Mesendoderm (in vitro differentiated cells): ENCODE measurements at regions not wholly inside any gene's neighbourhood (a gene's known extent, or its start where the extent isn't known, plus 50 kb on each side); places are given as distances from the start of the nearest gene placed in this dataset.

Experiments used
- DNase-seq: peaks from one replicate; pipeline ENCODE4 v3.0.0; 2013
- H2AK5ac ChIP-seq: 2 replicates; pipeline ENCODE4 v1.6.1; 2013; ENCODE audit warnings: low read length, inconsistent platforms
- H2BK120ac ChIP-seq: 2 replicates; pipeline ENCODE4 v1.6.1; 2013; ENCODE audit warnings: low read depth, mild to moderate bottlenecking, low read length, moderate library complexity, mixed read lengths
- H2BK15ac ChIP-seq: replicated peaks from 2 replicates; pipeline ENCODE4 v1.6.1; 2013; ENCODE audit warnings: low read depth, mild to moderate bottlenecking, moderate library complexity
- H2BK5ac ChIP-seq: 2 replicates; pipeline ENCODE4 v1.6.1; 2013; ENCODE audit warnings: low read length, inconsistent platforms
- H3K18ac ChIP-seq: 2 replicates; pipeline ENCODE4 v1.6.1; 2013; ENCODE audit warnings: mild to moderate bottlenecking, low read length, mixed read lengths
- H3K23ac ChIP-seq: one replicate; pipeline ENCODE4 v1.6.1; 2013; ENCODE audit warnings: low read length
- H3K27ac ChIP-seq: 2 replicates; pipeline ENCODE4 v1.5.1; 2013; ENCODE audit warnings: low read depth, mild to moderate bottlenecking, inconsistent platforms, low read length, moderate library complexity
- H3K27me3 ChIP-seq: 2 replicates; pipeline ENCODE4 v1.6.1; 2013; ENCODE audit warnings: low read length, control low read depth, mild to moderate bottlenecking, inconsistent platforms; ENCODE audit not compliant: insufficient read depth, poor library complexity
- H3K36me3 ChIP-seq: 2 replicates; pipeline ENCODE4 v1.6.1; 2013; ENCODE audit warnings: low read length, inconsistent platforms; ENCODE audit not compliant: control insufficient read depth, insufficient read depth
- H3K4ac ChIP-seq: one replicate; pipeline ENCODE4 v1.6.1; 2013; ENCODE audit warnings: low read depth, mild to moderate bottlenecking, low read length, moderate library complexity
- H3K4me1 ChIP-seq: 2 replicates; pipeline ENCODE4 v1.6.1; 2013; ENCODE audit warnings: low read depth, low read length, inconsistent platforms; ENCODE audit not compliant: control insufficient read depth
- H3K4me2 ChIP-seq: 2 replicates; pipeline ENCODE4 v1.6.1; 2013; ENCODE audit warnings: low read length
- H3K4me3 ChIP-seq: 2 replicates; pipeline ENCODE4 v1.5.1; 2013; ENCODE audit warnings: mild to moderate bottlenecking, low read length
- H3K56ac ChIP-seq: one replicate; pipeline ENCODE4 v1.6.1; 2013; ENCODE audit warnings: low read length
- H3K79me1 ChIP-seq: 2 replicates; pipeline ENCODE4 v1.6.1; 2013; ENCODE audit warnings: low read length, inconsistent platforms
- H3K79me2 ChIP-seq: 2 replicates; pipeline ENCODE4 v1.6.1; 2013; ENCODE audit warnings: mild to moderate bottlenecking, low read length; ENCODE audit not compliant: control insufficient read depth, insufficient read depth
- H3K9ac ChIP-seq: 2 replicates; pipeline ENCODE4 v1.6.1; 2013; ENCODE audit warnings: low read length, inconsistent platforms
- H4K5ac ChIP-seq: one replicate; pipeline ENCODE4 v1.6.1; 2013; ENCODE audit warnings: low read length
- H4K8ac ChIP-seq: one replicate; pipeline ENCODE4 v1.6.1; 2013; ENCODE audit warnings: low read depth, mild to moderate bottlenecking, control low read depth, low read length, moderate library complexity
- WGBS: extraction: QIAGEN DNeasy Blood & Tissue Kit; methylation state at CpG from one replicate; pipeline ENCODE4 v1.1.7; 2013; ENCODE audit warnings: low lambda C conversion rate, missing lambda C conversion rate; ENCODE audit not compliant: insufficient coverage; ENCODE audit errors: extremely low coverage; 5-methylcytosine and 5-hydroxymethylcytosine counted together

- H3K79me2 ChIP-seq: no peaks in the 10 kb centered on the region
- no peaks in the 10 kb centered on the region for H3K27me3 ChIP-seq
- no peak overlapping the region for H3K23ac ChIP-seq
- WGBS: no CpG with 5 or more reads among the region's 5 CpGs
- no peak overlapping the region for H4K5ac ChIP-seq
- H3K18ac ChIP-seq: no peak overlapping the region
- H3K79me1 ChIP-seq: no peaks in the 10 kb centered on the region
- H4K8ac ChIP-seq: no peak overlapping the region
- no peak overlapping the region for H3K27ac ChIP-seq
- no peak overlapping the region for H3K56ac ChIP-seq
- no peaks in the 10 kb centered on the region for H3K36me3 ChIP-seq
- H3K4me3 ChIP-seq: no peak overlapping the region
- H2BK15ac ChIP-seq: no peak overlapping the region
- DNase-seq: no peak
- no peak overlapping the region for H3K4me2 ChIP-seq
- H3K4me1 ChIP-seq: no peaks in the 10 kb centered on the region
- no peak overlapping the region for H2BK5ac ChIP-seq
- no peak overlapping the region for H2AK5ac ChIP-seq
- H2BK120ac ChIP-seq: no peak overlapping the region
- H3K9ac ChIP-seq: no peak overlapping the region
- H3K4ac ChIP-seq: no peak overlapping the region
Observed at GRCh38 chr13:73505376-73505890, 446.6 kb downstream of the KLF5 start.

DNA sequence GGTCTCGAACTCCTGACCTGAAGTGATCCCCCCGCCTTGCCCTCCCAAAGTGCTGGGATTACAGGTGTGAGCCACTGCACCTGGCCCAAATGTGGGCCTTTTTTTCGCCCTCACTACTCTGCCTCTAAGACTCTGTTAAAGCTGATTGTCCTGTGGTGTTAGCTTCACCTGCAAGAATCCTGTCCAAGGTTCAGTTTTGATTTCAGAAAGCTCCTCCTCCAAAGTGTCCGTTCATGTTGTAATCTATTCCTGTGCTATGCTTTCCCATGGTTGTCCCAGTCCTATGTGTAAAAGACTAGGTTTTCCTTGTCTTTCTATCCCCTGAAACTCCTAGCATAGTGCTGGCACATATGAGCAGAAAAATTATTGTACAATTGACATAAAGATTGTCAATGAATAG lies 440.9 kb downstream of the KLF5 start:
- Histone ChIP-seq H4K8ac (no peak overlapping the region), H3K4me1 (no peaks in the 10 kb centered on the region), H2BK15ac (no peak overlapping the region), H2AK5ac (no peak overlapping the region), H3K27me3 (no peaks in the 10 kb centered on the region), H3K23ac (no peak overlapping the region), H3K4me3 (no peak overlapping the region), H3K79me2 (no peaks in the 10 kb centered on the region), H3K18ac (no peak overlapping the region), H2BK120ac (no peak overlapping the region), H3K36me3 (no peaks in the 10 kb centered on the region), H3K4ac (no peak overlapping the region), H2BK5ac (no peak overlapping the region), H3K79me1 (no peaks in the 10 kb centered on the region), H3K4me2 (no peak overlapping the region), H3K9ac (no peak overlapping the region), H4K5ac (no peak overlapping the region), H3K27ac (no peak overlapping the region), H3K56ac (no peak overlapping the region)
- WGBS: no CpG with 5 or more reads among the region's 4 CpGs
- no peak for DNase-seq

DNA sequence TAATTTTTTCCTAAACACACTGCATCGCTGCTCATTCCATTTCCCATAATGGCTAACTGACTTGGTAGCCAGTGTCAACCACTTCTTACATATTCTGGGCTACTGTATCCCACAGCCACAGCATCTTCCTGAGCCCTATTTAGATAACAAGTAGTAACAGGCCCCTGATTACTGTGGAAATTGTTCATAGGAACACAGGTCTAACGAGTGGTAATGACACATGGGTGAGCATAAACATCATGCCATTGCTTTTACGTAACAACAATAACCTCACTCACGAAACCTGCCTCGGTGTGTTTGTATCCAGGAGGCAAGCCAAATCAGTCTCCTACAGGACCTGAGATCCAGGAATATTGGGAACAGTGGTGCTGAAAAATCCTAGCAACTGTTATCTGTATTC lies 438.6 kb downstream of the KLF5 start:
- no peak for DNase-seq

GRCh38 chr13:73496711-73497110 lies 437.9 kb downstream of the KLF5 start:
- H4K5ac ChIP-seq: no peak overlapping the region
- no peak overlapping the region for H2BK15ac ChIP-seq
- DNase-seq: no peak
- H3K4me2 ChIP-seq: no peak overlapping the region
- no peak overlapping the region for H3K9ac ChIP-seq
- H3K23ac ChIP-seq: no peak overlapping the region
- H2AK5ac ChIP-seq: no peak overlapping the region
- no peaks in the 10 kb centered on the region for H3K4me1 ChIP-seq
- H3K79me2 ChIP-seq: no peaks in the 10 kb centered on the region
- no peak overlapping the region for H4K8ac ChIP-seq
- no peaks in the 10 kb centered on the region for H3K27me3 ChIP-seq
- H3K79me1 ChIP-seq: no peaks in the 10 kb centered on the region
- H3K4me3 ChIP-seq: no peak overlapping the region
- no peak overlapping the region for H3K4ac ChIP-seq
- WGBS: 100% methylated on average over 1 of the region's 3 CpGs
- H3K36me3 ChIP-seq: no peaks in the 10 kb centered on the region
- no peak overlapping the region for H2BK5ac ChIP-seq
- no peak overlapping the region for H2BK120ac ChIP-seq
- H3K27ac ChIP-seq: no peak overlapping the region
- H3K18ac ChIP-seq: no peak overlapping the region
- no peak overlapping the region for H3K56ac ChIP-seq

More for the DNA sequence above, 438.6 kb downstream of the KLF5 start:
- H2AK5ac ChIP-seq: no peak overlapping the region
- H3K4me2 ChIP-seq: no peak overlapping the region
- no peaks in the 10 kb centered on the region for H3K79me2 ChIP-seq
- H3K79me1 ChIP-seq: no peaks in the 10 kb centered on the region
- no peak overlapping the region for H3K18ac ChIP-seq
- no peak overlapping the region for H3K23ac ChIP-seq
- no peak overlapping the region for H2BK15ac ChIP-seq
- H2BK5ac ChIP-seq: no peak overlapping the region
- H3K4me1 ChIP-seq: no peaks in the 10 kb centered on the region
- no peak overlapping the region for H3K56ac ChIP-seq
- H3K27me3 ChIP-seq: no peaks in the 10 kb centered on the region
- H3K4ac ChIP-seq: no peak overlapping the region
- no peak overlapping the region for H2BK120ac ChIP-seq
- H4K8ac ChIP-seq: no peak overlapping the region
- H4K5ac ChIP-seq: no peak overlapping the region
- no peak overlapping the region for H3K4me3 ChIP-seq
- no peaks in the 10 kb centered on the region for H3K36me3 ChIP-seq
- no peak overlapping the region for H3K27ac ChIP-seq
- no CpG with 5 or more reads among the region's 5 CpGs for WGBS
- H3K9ac ChIP-seq: no peak overlapping the region

- Histone ChIP-seq H2AK5ac (no peak overlapping the region), H2BK5ac (no peak overlapping the region), H3K18ac (no peak overlapping the region), H3K56ac (no peak overlapping the region), H3K36me3 (no peaks in the 10 kb centered on the region), H3K4ac (no peak overlapping the region), H4K5ac (no peak overlapping the region), H3K4me1 (peaks cover 4% of the 10 kb centered on the region), H4K8ac (no peak overlapping the region), H3K27me3 (no peaks in the 10 kb centered on the region), H3K27ac (no peak overlapping the region), H3K9ac (no peak overlapping the region), H3K79me2 (no peaks in the 10 kb centered on the region), H3K79me1 (no peaks in the 10 kb centered on the region), H3K4me3 (no peak overlapping the region), H2BK120ac (no peak overlapping the region), H2BK15ac (no peak overlapping the region), H3K4me2 (no peak overlapping the region), H3K23ac (no peak overlapping the region)
- no peak for DNase-seq
- WGBS: no CpG with 5 or more reads among the region's 1 CpG
Observed at GRCh38 chr13:73492811-73493210, 434.0 kb downstream of the KLF5 start.

GRCh38 chr13:73482556-73482955 lies 423.8 kb downstream of the KLF5 start:
- Histone ChIP-seq H3K27me3 (no peaks in the 10 kb centered on the region), H2BK5ac (no peak overlapping the region), H3K9ac (no peak overlapping the region), H3K36me3 (no peaks in the 10 kb centered on the region), H3K4me2 (no peak overlapping the region), H3K18ac (no peak overlapping the region), H3K4ac (no peak overlapping the region), H4K8ac (no peak overlapping the region), H3K23ac (no peak overlapping the region), H2AK5ac (no peak overlapping the region), H3K56ac (no peak overlapping the region), H3K4me1 (no peaks in the 10 kb centered on the region), H3K27ac (no peak overlapping the region), H3K79me1 (no peaks in the 10 kb centered on the region), H3K79me2 (no peaks in the 10 kb centered on the region), H2BK15ac (no peak overlapping the region), H3K4me3 (no peak overlapping the region), H4K5ac (no peak overlapping the region), H2BK120ac (no peak overlapping the region)
- WGBS: no CpG with 5 or more reads among the region's 1 CpG
- DNase-seq: no peak
